ENCODE measurements at regions not wholly inside any gene's neighbourhood (a gene's known extent, or its start where the extent isn't known, plus 50 kb on each side); places are given as distances from the start of the nearest gene placed in this dataset.

DNA sequence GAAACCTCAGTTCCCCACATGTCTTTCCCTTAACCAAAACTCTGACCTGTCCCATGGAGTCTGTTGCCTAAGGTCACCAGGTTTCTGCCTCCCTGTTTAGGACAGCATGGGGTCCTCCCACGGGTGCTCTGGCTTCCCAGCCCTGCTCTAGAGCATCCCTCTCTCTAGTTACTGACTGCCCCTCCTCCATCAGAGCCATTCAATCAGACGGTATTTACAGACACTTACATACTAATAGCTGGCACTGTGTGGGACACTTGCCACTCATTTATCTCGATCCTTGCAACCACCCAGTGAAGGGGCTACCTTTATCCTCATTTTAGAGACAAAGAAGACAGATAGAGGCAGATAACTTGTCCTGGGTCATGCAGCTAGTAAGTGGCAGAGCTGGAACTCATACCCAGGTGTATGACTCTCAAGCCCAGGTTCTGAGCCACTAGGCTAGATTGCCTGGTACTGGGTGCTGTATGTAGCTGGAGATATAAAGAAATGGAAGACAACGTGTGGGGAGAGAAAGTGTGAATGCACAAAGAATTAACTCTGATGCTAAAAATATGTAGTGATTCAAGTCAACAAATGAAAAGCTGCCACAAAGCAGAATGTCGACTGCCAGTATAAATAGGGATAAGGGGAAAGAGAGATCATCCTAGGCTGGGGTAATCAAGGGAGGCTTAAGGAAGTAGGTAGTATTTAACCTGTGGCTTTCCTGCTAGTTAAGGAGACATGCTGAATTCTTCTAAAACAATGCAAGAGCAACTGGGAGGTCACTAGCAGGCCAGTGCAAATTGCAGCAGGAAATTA, 52.5 kb upstream of the PDE8B start:
- no peak for DNase-seq (ENCODE audit: low read depth in 1 of 2, low spot score in 1 of 2)
- in situ Hi-C loops (cut with HindIII; ENCODE audit: low pct_unique_long_range_greater_than_20kb, low sequenced_read_pairs): no loop called here

DNA sequence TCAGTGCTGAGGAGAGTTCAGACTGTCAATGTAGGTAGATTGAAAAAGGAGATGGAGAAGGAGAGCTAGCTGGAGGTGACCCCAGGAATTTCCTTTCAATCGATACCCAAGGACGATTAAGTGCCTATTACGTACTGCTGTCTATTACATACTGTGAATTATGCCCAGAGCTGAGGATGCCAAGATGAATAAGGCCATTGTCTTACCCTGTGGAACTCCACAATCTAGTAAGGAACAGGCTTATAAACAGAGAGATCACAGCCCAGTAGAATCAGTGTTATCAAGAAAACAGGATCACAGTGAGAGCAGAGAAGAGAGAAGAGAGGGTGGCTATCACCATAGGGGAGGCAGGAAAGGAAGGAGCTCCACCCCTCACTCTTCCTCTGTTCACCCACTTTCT, 54.1 kb upstream of the PDE8B start:
- DNase-seq (ENCODE audit: low read depth in 1 of 2, low spot score in 1 of 2): no peak
- in situ Hi-C loops (cut with HindIII; ENCODE audit: low pct_unique_long_range_greater_than_20kb, low sequenced_read_pairs): no loop called here
- no peak for TF ChIP-seq JUND (IDR thresholded peaks at IDR 0.05; ENCODE audit: low read depth)

More for the DNA sequence above, 52.5 kb upstream of the PDE8B start:
- TF ChIP-seq JUND (IDR thresholded peaks at IDR 0.05; ENCODE audit: low read depth): no peak

GRCh38 chr5:77155179-77155785, 55.2 kb upstream of the PDE8B start:
- in situ Hi-C loops (cut with HindIII; ENCODE audit: low pct_unique_long_range_greater_than_20kb, low sequenced_read_pairs): no loop called here
- no peak for DNase-seq (ENCODE audit: low read depth in 1 of 2, low spot score in 1 of 2)
- TF ChIP-seq JUND (IDR thresholded peaks at IDR 0.05; ENCODE audit: low read depth): no peak

- no peak for DNase-seq (ENCODE audit: low read depth in 1 of 2, low spot score in 1 of 2)
- TF ChIP-seq JUND (IDR thresholded peaks at IDR 0.05; ENCODE audit: low read depth): no peak
- in situ Hi-C loops (cut with HindIII; ENCODE audit: low pct_unique_long_range_greater_than_20kb, low sequenced_read_pairs): no loop called here
Measured at GRCh38 chr5:77152441-77152840, 58.0 kb upstream of the PDE8B start.

DNA sequence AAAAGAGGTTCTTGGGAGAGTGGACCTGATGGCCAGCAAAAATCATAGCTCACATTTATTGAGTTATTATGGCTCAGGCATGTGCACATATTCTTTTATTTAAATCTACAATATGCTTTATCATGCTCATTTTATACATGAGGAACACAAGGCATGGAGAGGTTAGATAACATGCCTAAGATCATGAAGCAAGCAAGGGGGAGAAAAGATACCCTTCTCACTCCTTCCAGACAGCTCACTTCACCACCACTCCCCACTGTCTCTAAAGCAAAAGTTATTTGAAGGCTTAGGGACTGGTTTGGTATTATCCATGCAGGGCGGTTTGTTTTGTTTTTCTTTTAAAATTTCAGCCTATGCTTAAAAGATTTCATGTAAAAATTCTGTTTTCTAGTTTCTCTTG, 59.0 kb upstream of the PDE8B start:
- in situ Hi-C loops (cut with HindIII; ENCODE audit: low pct_unique_long_range_greater_than_20kb, low sequenced_read_pairs): no loop called here
- TF ChIP-seq JUND (IDR thresholded peaks at IDR 0.05; ENCODE audit: low read depth): no peak
- no peak for DNase-seq (ENCODE audit: low read depth in 1 of 2, low spot score in 1 of 2)

DNA sequence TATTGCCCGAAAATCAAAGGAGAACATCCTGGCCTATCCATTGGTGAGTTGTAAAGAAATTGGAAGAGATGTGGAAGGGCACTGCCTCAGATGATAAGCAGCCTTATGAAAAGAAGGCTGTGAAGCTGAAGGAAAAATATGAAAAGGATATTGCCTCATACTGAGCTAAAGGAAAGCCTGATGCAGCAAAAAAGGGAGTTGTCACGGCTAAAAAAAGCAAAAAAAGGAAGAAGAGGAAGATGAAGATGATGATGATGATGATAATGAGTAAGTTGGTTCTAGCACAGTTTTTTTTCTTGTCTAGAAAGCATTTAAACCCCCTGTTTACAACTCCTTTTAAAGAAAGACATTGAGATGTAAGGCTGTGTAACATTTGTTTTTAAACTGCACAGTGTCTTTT, 59.8 kb upstream of the ZBED3 start:
- in situ Hi-C loops (cut with HindIII; ENCODE audit: low pct_unique_long_range_greater_than_20kb, low sequenced_read_pairs): no loop called here
- TF ChIP-seq JUND (IDR thresholded peaks at IDR 0.05; ENCODE audit: low read depth): no peak
- no peak for DNase-seq (ENCODE audit: low read depth in 1 of 2, low spot score in 1 of 2)

DNA sequence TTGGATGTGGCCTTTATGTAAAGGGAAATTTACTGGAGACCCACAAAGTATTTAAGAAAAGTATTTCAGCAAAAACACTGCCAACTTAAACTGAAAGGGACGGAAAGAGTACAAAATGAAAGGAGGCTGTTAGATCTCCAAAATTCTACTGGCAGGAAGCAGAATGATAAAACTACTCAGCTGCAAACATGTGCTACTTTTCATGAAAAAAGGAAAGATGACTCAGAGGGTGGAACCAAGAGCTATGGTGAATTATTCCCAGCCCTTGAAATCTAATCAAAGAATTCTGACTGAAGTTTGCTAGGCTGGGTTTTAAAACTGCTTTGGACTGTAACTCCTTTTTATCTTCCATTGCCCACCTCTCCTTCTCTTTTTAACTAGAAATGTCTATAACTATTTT, 58.6 kb upstream of the ZBED3 start:
- in situ Hi-C loops (cut with HindIII; ENCODE audit: low pct_unique_long_range_greater_than_20kb, low sequenced_read_pairs): no loop called here
- no peak for TF ChIP-seq JUND (IDR thresholded peaks at IDR 0.05; ENCODE audit: low read depth)
- no peak for DNase-seq (ENCODE audit: low read depth in 1 of 2, low spot score in 1 of 2)

DNA sequence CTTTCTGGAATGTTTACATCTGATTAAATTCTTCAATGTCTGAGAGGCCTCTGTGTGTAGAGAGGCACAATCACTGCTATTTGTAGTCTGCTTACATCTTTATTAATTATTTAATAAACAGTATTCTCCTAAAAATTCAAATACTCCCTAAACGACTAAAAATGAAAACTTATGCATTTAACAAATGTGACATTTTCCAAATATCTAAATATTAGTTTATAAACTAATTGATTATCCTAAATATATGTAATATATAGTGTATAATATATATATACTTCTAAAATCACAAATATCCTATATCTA, 57.7 kb upstream of the ZBED3 start:
- in situ Hi-C loops (cut with HindIII; ENCODE audit: low pct_unique_long_range_greater_than_20kb, low sequenced_read_pairs): no loop called here
- no peak for DNase-seq (ENCODE audit: low read depth in 1 of 2, low spot score in 1 of 2)
- TF ChIP-seq JUND (IDR thresholded peaks at IDR 0.05; ENCODE audit: low read depth): no peak

DNA sequence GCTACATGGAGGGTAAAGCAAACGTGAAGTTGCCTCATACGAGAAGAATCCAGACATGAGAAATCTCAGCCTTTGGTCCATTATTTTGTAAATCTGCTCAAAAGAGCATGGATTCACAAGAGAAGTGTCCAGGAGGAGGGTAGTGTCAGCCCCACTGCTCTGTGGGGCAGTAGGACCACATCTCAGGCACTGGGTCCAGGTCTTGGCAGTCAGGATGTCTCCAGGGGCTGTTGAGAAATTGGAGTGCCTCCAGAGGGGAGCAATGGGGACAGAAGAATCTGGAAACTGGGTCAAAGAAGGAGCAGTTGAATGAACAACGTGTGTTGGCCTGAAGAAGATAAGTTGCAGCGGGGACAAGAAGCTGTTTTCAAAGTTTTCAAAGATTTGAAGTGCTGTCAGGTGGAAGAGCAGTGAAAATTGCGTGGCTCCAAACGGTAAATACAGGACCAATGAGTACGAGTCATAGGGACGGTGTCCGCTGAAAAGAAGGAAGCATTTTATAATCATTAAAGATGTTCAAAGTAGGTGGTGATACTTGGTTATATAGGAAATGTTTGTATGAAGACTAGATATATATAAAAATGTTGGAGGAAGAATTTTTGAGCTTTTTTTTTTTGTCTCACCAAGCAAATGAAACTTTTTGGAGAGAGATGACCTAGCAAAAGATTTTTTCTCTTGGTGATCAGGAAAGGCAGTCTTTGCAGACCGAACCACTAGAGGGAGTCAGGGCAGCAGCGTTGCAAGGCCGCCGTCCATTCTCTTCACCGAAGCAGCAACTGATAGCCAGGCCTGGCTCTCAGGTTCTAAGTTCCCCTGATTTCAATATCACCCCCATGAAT, 57.1 kb upstream of the ZBED3 start:
- DNase-seq (ENCODE audit: low read depth in 1 of 2, low spot score in 1 of 2): peak; percentile 21 to 79
- in situ Hi-C loops (cut with HindIII; ENCODE audit: low pct_unique_long_range_greater_than_20kb, low sequenced_read_pairs): no loop called here
- TF ChIP-seq JUND (IDR thresholded peaks at IDR 0.05; ENCODE audit: low read depth): no peak

GRCh38 chr5:77140350-77140749, 53.3 kb upstream of the ZBED3 start:
- TF ChIP-seq JUND (IDR thresholded peaks at IDR 0.05; ENCODE audit: low read depth): no peak
- DNase-seq (ENCODE audit: low read depth in 1 of 2, low spot score in 1 of 2): no peak
- in situ Hi-C loops (cut with HindIII; ENCODE audit: low pct_unique_long_range_greater_than_20kb, low sequenced_read_pairs): no loop called here

DNA sequence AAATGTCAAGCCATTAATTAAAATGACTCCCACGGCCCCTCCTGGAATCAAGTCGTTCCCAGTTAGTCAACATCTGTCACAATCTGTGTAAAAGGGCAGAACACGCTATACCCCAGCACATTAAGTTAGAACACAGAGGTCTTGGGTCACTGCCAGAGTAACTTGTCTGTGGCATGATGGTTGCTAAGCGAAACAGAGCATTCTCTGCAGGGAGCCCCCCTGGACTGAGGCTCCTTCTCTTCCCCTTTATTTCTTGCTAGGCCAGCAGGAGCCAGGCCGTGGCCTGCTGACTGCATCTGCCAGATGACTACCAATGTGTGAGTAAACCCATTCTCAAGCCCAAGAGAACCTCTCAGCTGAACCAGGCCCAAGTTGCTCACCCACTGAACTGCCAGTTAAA, 51.9 kb upstream of the ZBED3 start:
- in situ Hi-C loops (cut with HindIII; ENCODE audit: low pct_unique_long_range_greater_than_20kb, low sequenced_read_pairs): no loop called here
- no peak for TF ChIP-seq JUND (IDR thresholded peaks at IDR 0.05; ENCODE audit: low read depth)
- no peak for DNase-seq (ENCODE audit: low read depth in 1 of 2, low spot score in 1 of 2)
